ENCODE measurements at regions not wholly inside any gene's neighbourhood (a gene's known extent, or its start where the extent isn't known, plus 50 kb on each side); places are given as distances from the start of the nearest gene placed in this dataset.

GRCh38 chr2:17235167-17235566, 283.1 kb downstream of the RAD51AP2 start:
- TF ChIP-seq, protein P1, sequence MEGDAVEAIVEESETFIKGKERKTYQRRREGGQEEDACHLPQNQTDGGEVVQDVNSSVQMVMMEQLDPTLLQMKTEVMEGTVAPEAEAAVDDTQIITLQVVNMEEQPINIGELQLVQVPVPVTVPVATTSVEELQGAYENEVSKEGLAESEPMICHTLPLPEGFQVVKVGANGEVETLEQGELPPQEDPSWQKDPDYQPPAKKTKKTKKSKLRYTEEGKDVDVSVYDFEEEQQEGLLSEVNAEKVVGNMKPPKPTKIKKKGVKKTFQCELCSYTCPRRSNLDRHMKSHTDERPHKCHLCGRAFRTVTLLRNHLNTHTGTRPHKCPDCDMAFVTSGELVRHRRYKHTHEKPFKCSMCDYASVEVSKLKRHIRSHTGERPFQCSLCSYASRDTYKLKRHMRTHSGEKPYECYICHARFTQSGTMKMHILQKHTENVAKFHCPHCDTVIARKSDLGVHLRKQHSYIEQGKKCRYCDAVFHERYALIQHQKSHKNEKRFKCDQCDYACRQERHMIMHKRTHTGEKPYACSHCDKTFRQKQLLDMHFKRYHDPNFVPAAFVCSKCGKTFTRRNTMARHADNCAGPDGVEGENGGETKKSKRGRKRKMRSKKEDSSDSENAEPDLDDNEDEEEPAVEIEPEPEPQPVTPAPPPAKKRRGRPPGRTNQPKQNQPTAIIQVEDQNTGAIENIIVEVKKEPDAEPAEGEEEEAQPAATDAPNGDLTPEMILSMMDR (IDR thresholded peaks at IDR 0.05; ENCODE audit: low read length, missing control alignments): no peak
- DNase-seq (ENCODE audit: low read depth): no peak
- no peak overlapping the region for H3K4me3 ChIP-seq (replicated peaks; ENCODE audit: low read depth, low read length)

- TF ChIP-seq, protein P1 (IDR thresholded peaks at IDR 0.05; ENCODE audit: low read length, missing control alignments): no peak
- no peak for DNase-seq (ENCODE audit: low read depth)
- no peak overlapping the region for H3K4me3 ChIP-seq (replicated peaks; ENCODE audit: low read depth, low read length)
These were observed 285.3 kb downstream of the RAD51AP2 start for GRCh38 chr2:17232776-17233556.

DNA sequence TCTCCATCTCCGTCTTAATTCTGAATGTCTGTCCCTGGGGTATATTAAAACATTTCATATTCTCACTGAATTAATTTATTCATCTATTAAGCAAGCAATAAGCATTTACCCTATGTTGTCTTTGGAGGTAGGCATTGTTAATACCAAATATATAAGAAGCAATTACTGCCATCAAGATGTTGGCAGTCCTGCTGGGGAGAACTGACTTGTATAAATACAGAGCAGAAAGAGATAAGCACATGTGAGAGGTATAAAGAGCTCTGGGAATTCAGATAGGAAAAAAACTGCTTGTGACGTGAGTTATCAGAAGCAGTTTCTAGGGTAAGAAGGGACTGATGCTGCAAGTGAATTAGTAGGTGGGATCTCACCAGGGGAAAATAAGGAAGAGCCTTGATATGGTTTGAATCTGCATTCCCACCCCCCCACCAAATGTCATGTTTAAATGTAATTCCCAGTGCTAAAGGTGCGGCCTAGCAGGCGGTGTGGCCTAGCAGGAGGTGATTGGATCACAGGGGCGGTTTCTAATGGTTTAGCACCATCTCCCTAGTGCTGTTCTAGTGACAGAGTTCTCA, 286.8 kb downstream of the RAD51AP2 start:
- TF ChIP-seq, protein P1 (IDR thresholded peaks at IDR 0.05; ENCODE audit: low read length, missing control alignments): no peak
- H3K4me3 ChIP-seq (replicated peaks; ENCODE audit: low read depth, low read length): no peak overlapping the region
- DNase-seq (ENCODE audit: low read depth): no peak

DNA sequence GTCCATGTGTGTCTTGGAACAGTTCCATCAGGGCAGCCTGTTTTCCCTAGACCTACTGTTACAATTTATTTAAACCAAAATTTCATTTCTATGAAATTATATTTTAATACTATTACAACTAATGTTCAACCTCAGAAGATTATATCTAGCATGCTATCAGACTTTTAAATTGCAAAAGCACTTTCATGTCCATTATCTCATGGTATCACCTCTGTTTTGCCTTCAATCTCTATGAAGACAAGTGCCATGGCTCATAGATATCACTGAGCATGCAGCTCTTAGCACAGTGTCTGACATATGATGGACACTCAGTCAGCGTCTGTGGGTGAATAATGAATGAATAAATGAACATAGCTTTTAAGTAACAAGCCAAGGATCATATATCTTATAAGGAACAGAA, 288.8 kb downstream of the RAD51AP2 start:
- no peak for DNase-seq (ENCODE audit: low read depth)
- H3K4me3 ChIP-seq (replicated peaks; ENCODE audit: low read depth, low read length): no peak overlapping the region
- TF ChIP-seq, protein P1 (IDR thresholded peaks at IDR 0.05; ENCODE audit: low read length, missing control alignments): no peak

- DNase-seq (ENCODE audit: low read depth): no peak
- TF ChIP-seq, protein P1 (IDR thresholded peaks at IDR 0.05; ENCODE audit: low read length, missing control alignments): no peak
- H3K4me3 ChIP-seq (replicated peaks; ENCODE audit: low read depth, low read length): no peak overlapping the region
These were observed 289.8 kb downstream of the RAD51AP2 start for GRCh38 chr2:17228461-17228860.

DNA sequence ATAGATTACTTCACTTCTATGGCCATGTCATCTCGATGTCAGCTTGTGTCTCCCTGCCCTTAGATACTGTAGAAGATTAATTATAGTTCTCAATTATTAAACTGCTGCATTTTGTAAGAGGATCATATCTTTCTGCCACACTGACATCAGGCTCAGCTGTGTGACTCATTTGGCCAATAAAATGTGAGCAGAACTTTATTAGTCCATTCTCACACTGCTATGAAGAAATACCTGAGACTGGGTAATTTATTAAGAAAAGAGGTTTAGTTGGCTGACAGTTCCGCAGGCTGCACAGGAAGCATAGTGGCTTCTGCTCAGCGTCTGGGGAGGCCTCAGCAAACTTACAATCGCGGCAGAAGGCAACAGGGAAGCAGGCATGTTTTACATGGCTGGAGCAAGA, 290.4 kb downstream of the RAD51AP2 start:
- TF ChIP-seq, protein P1 (IDR thresholded peaks at IDR 0.05; ENCODE audit: low read length, missing control alignments): no peak
- no peak for DNase-seq (ENCODE audit: low read depth)
- no peak overlapping the region for H3K4me3 ChIP-seq (replicated peaks; ENCODE audit: low read depth, low read length)

All from fibroblast of pulmonary artery (primary cell).